Neural crest cell (in vitro differentiated cells): ENCODE measurements at regions not wholly inside any gene's neighbourhood (a gene's known extent, or its start where the extent isn't known, plus 50 kb on each side); places are given as distances from the start of the nearest gene placed in this dataset.

Source experiments
- DNase-seq: peaks from one replicate; pipeline ENCODE4 v3.0.0; 2021; ENCODE audit warnings: low read depth, mixed read lengths, low spot score
- H3K27ac Mint-ChIP-seq: one replicate; pipeline ENCODE4 v1.8.0; 2021; ENCODE audit warnings: mild to moderate bottlenecking, mixed read lengths; ENCODE audit not compliant: unreplicated experiment
- H3K27me3 Mint-ChIP-seq: 2 replicates; pipeline ENCODE4 v1.8.0; 2021; ENCODE audit warnings: low read depth, mild to moderate bottlenecking, mixed read lengths
- H3K36me3 Mint-ChIP-seq: 2 replicates; pipeline ENCODE4 v1.8.0; 2021; ENCODE audit warnings: low read depth, mild to moderate bottlenecking, mixed read lengths
- H3K4me1 Mint-ChIP-seq: 2 replicates; pipeline ENCODE4 v1.8.0; 2021; ENCODE audit warnings: mixed read lengths
- H3K4me3 Mint-ChIP-seq: one replicate; pipeline ENCODE4 v1.8.0; 2021; ENCODE audit warnings: mild to moderate bottlenecking, mixed read lengths
- H3K9me3 Mint-ChIP-seq: 2 replicates; pipeline ENCODE4 v1.8.0; 2021; ENCODE audit warnings: mixed read lengths
- TF ChIP-seq, protein P1 (sequence below): fragments of 200-600 bp; sonication (generic); conservative IDR thresholded peaks from 2 replicates; pipeline ENCODE4 v1.5.0; 2021; ENCODE audit warnings: antibody characterized with exemption, mild to moderate bottlenecking

DNA sequence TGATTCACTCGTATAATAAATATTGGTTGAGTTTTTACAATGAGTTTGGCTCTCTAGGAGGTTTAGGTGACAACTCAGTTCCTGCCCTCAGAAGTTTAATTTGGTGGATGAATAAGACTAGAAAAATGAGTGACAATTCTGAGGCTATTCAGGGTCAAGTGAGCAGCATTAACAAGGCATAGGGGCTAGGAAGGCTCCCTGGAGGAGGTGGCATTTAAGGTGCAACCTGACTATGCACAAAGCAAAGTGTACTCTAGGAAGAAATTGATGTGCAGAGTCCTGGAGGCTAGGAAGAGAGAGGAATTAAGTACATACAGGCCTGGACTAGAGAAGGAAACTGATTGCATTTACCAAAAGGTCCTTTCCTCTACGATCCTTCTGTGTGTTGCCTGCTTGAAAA lies 440.3 kb downstream of the MED13L start:
- TF ChIP-seq, protein P1, sequence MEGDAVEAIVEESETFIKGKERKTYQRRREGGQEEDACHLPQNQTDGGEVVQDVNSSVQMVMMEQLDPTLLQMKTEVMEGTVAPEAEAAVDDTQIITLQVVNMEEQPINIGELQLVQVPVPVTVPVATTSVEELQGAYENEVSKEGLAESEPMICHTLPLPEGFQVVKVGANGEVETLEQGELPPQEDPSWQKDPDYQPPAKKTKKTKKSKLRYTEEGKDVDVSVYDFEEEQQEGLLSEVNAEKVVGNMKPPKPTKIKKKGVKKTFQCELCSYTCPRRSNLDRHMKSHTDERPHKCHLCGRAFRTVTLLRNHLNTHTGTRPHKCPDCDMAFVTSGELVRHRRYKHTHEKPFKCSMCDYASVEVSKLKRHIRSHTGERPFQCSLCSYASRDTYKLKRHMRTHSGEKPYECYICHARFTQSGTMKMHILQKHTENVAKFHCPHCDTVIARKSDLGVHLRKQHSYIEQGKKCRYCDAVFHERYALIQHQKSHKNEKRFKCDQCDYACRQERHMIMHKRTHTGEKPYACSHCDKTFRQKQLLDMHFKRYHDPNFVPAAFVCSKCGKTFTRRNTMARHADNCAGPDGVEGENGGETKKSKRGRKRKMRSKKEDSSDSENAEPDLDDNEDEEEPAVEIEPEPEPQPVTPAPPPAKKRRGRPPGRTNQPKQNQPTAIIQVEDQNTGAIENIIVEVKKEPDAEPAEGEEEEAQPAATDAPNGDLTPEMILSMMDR, result no peak
- Mint-ChIP-seq H3K36me3 (no peaks in the 10 kb centered on the region), H3K4me1 (no peaks in the 10 kb centered on the region), H3K4me3 (no peak overlapping the region), H3K27me3 (peaks cover 6% of the 10 kb centered on the region), H3K27ac (no peak overlapping the region), H3K9me3 (no peaks in the 10 kb centered on the region)
- no peak for DNase-seq

DNA sequence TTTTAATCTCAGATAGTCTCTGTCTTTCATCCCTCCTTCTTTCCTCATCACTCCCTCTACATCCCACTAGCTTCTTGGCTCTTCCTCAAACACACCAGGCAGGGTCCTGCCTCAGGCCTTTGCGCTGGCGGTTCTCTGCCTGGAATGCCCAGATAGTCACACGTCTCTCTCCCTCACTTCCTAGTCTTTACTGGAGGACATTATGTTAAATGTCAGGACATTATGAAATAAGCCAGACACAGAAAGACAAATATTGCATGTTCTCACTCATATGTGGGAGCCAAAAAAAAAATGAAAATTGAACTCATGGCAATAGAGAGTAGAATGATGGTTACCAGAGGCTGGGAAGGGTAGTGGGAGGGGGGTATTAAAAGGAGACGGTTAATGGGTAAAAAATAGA lies 442.0 kb downstream of the MED13L start:
- no peak for DNase-seq
- TF ChIP-seq, protein P1, result no peak
- H3K27ac Mint-ChIP-seq, result no peak overlapping the region
- H3K4me3 Mint-ChIP-seq, result no peak overlapping the region
- H3K27me3 Mint-ChIP-seq, result peaks cover 17% of the 10 kb centered on the region
- H3K4me1 Mint-ChIP-seq, result no peaks in the 10 kb centered on the region
- no peaks in the 10 kb centered on the region for H3K36me3 Mint-ChIP-seq
- no peaks in the 10 kb centered on the region for H3K9me3 Mint-ChIP-seq

DNA sequence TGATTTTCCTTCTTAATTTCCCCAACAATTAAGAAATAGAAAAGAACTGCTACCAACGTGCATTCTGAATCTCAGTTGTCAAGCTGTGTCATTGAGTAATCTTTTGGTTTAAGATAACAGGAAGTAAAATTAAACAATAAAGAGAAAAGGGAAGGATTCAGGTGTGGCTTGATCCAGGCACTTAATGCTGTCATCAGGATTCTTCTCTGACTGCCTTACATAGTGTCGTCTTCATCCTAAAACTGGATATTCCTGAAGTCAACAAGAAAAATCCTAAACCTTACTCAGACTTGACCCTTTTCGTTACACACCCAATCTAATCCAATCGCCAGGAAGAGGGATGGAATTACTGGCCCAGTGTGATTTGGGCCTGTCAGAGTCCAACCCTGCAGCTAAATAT lies 443.8 kb downstream of the MED13L start:
- Mint-ChIP-seq H3K27me3 (peaks cover 21% of the 10 kb centered on the region), H3K27ac (no peak overlapping the region), H3K9me3 (no peaks in the 10 kb centered on the region), H3K36me3 (no peaks in the 10 kb centered on the region), H3K4me3 (no peak overlapping the region), H3K4me1 (no peaks in the 10 kb centered on the region)
- no peak for DNase-seq
- TF ChIP-seq, protein P1, result no peak

DNA sequence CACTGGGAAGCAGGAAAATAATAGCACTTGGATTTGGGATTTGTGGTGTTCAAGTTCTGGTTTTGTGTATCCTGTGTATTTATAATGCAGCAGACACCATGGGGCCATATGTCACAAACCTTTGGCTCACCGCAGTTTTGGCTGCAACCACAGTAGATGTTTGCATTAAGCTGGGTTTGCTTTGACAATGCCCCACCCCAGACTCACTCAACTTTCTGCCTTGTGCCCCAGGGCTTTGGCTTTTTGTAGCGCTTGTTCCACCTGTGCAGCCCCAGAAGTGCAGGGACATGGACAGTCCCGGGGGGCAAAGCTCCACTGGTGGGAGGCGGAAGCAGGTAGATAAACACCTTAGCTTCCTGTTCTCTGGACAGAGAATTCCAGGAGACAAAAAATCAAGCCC lies 446.9 kb downstream of the MED13L start:
- no peak for DNase-seq
- Mint-ChIP-seq H3K9me3 (peaks cover 2% of the 10 kb centered on the region), H3K27me3 (peaks cover 34% of the 10 kb centered on the region), H3K4me1 (no peaks in the 10 kb centered on the region), H3K4me3 (no peak overlapping the region), H3K36me3 (no peaks in the 10 kb centered on the region), H3K27ac (no peak overlapping the region)
- TF ChIP-seq, protein P1, result no peak

DNA sequence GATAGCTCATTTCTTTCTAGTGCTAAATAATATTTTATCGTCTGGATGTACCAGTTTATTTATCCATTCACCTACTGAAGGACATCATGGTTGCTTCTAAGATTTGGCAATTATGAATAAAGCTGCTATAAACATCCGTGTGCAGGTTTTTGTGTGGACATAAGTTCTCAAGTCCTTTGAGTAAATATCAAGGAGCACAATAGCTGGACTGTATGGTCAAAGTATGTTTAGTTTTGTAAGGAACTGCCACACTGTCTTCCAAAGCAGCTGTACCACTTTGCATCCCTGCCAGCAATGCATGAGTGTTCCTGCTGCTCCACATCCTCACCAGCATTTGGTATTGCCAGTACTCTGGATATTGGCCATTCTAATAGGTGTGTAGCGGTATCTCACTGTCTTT lies 447.4 kb downstream of the MED13L start:
- Mint-ChIP-seq H3K4me3 (no peak overlapping the region), H3K27me3 (peaks cover 34% of the 10 kb centered on the region), H3K36me3 (no peaks in the 10 kb centered on the region), H3K9me3 (peaks cover 2% of the 10 kb centered on the region), H3K4me1 (no peaks in the 10 kb centered on the region), H3K27ac (no peak overlapping the region)
- TF ChIP-seq, protein P1, result no peak
- DNase-seq, result no peak

DNA sequence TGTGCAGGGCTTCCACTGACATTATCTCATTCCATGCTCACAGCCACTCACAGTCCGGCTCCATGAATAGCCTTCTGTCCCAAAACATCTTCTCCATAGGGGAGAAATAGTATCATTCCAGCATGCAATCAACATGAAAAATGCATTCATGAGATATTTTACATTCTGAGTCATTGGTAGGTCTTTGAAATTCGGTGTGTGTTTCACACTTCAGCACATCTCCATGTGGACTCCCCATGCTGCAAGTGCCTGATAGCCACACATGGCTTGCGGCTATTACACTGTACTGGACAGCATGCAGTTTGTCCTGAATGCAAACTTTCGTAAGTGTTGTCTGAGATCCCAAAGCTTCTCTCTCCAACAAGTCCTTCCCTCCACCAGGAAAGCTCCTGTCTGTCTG lies 449.3 kb downstream of the MED13L start:
- peaks cover 2% of the 10 kb centered on the region for H3K9me3 Mint-ChIP-seq

More for the DNA sequence above, 449.3 kb downstream of the MED13L start:
- Mint-ChIP-seq H3K36me3 (no peaks in the 10 kb centered on the region), H3K27me3 (peaks cover 40% of the 10 kb centered on the region), H3K27ac (no peak overlapping the region), H3K4me3 (no peak overlapping the region), H3K4me1 (no peaks in the 10 kb centered on the region)
- TF ChIP-seq, protein P1, result no peak
- DNase-seq, result no peak
